ENCODE measurements at regions not wholly inside any gene's neighbourhood (a gene's known extent, or its start where the extent isn't known, plus 50 kb on each side); places are given as distances from the start of the nearest gene placed in this dataset.

- TF ChIP-seq CTCF (IDR thresholded peaks at IDR 0.05; ENCODE audit: insufficient read depth, low read depth, low read length), result no peak
- TF ChIP-seq EZH2 (IDR thresholded peaks at IDR 0.05; ENCODE audit: insufficient read depth, low read length), result no peak
Observed at GRCh38 chr13:40408602-40409001, 257.8 kb downstream of the FOXO1 start.

Measured in astrocyte (in vitro differentiated cells and primary cell).